ENCODE measurements at regions not wholly inside any gene's neighbourhood (a gene's known extent, or its start where the extent isn't known, plus 50 kb on each side); places are given as distances from the start of the nearest gene placed in this dataset.

- DNase-seq (ENCODE audit: low read depth in 4 of 4, low spot score in 3 of 4) = no peak
Observed at GRCh38 chr4:95599777-95600400, 51.1 kb upstream of the UNC5C start.

Measured in right renal pelvis (tissue), 4 donors.